HAP-1 (cell line): ENCODE measurements at regions not wholly inside any gene's neighbourhood (a gene's known extent, or its start where the extent isn't known, plus 50 kb on each side); places are given as distances from the start of the nearest gene placed in this dataset.

Source experiments
- DNase-seq, 2 experiments: peaks; one replicate each; pipeline ENCODE4 v3.0.0-alpha.2; 2016 to 2020; ENCODE audit warnings: low spot score in 2 of 2
- H3K27me3 ChIP-seq: fragments of 250-450 bp; sonication (Bioruptor Pico); 2 replicates; pipeline ENCODE4 v1.5.1; 2020; ENCODE audit warnings: low read depth, mild to moderate bottlenecking, moderate library complexity
- H3K36me3 ChIP-seq: fragments of 250-450 bp; sonication (Bioruptor Pico); replicated peaks from 2 replicates; pipeline ENCODE4 v1.5.1; 2020; ENCODE audit warnings: mild to moderate bottlenecking
- H3K4me1 ChIP-seq: fragments of 250-450 bp; sonication (Bioruptor Pico); 2 replicates; pipeline ENCODE4 v1.5.1; 2020; ENCODE audit warnings: mild to moderate bottlenecking
- H3K4me3 ChIP-seq: fragments of 250-450 bp; sonication (Bioruptor Pico); 2 replicates; pipeline ENCODE4 v1.5.1; 2020; ENCODE audit warnings: mild to moderate bottlenecking, moderate library complexity
- H3K9me3 ChIP-seq: fragments of 250-450 bp; sonication (Bioruptor Pico); 2 replicates; pipeline ENCODE4 v1.5.1; 2020; ENCODE audit warnings: mild to moderate bottlenecking, moderate library complexity
- in situ Hi-C: fragments of 300-500 bp; cut with MboI; formaldehyde crosslinking; loops from 3 replicates; pipeline ENCODE4 v1.14.3; 2020; ENCODE audit warnings: low sequenced_read_pairs, inconsistent platforms, mixed read lengths

DNA sequence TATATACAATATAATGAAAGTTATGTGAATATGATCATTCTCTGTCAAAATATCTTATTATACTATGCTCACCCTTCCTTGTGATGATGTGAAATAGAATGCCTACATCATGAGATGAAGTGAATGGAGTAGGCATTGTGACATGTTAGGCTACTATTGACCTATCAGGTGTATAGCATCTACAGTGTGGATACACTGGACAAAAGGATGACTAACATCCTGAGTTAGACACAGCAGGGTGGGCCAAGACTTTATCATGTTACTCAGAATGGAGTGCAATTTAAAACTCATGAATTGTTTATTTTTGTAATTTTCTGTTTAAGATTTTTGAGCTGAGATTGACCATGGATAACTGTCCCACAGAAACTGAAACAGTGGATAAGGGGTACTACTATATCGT is 53.4 kb upstream of the NAV3 start:
- H3K9me3 ChIP-seq = no peaks in the 10 kb centered on the region
- H3K36me3 ChIP-seq = no peaks in the 10 kb centered on the region
- no peak for DNase-seq
- in situ Hi-C loops = no loop called here
- H3K4me1 ChIP-seq = peaks cover 8% of the 10 kb centered on the region; the same call in 1 of the 2 replicates
- H3K27me3 ChIP-seq = no peaks in the 10 kb centered on the region
- H3K4me3 ChIP-seq = no peak overlapping the region

- Histone ChIP-seq H3K4me1 (peaks cover 6% of the 10 kb centered on the region; the same call in 1 of the 2 replicates), H3K27me3 (no peaks in the 10 kb centered on the region), H3K4me3 (no peak overlapping the region), H3K9me3 (no peaks in the 10 kb centered on the region), H3K36me3 (no peaks in the 10 kb centered on the region)
- in situ Hi-C loops = no loop called here
- DNase-seq = no peak
These were observed 55.9 kb upstream of the NAV3 start for GRCh38 chr12:77774761-77775160.

GRCh38 chr12:77772676-77773298 is 57.9 kb upstream of the NAV3 start:
- H3K27me3 ChIP-seq = no peaks in the 10 kb centered on the region
- peaks cover 6% of the 10 kb centered on the region; the same call in 1 of the 2 replicates for H3K4me1 ChIP-seq
- in situ Hi-C loops = no loop called here
- H3K9me3 ChIP-seq = no peaks in the 10 kb centered on the region
- H3K4me3 ChIP-seq = no peak overlapping the region
- DNase-seq = no peak
- H3K36me3 ChIP-seq = no peaks in the 10 kb centered on the region

- in situ Hi-C loops = no loop called here
These were observed 62.1 kb upstream of the NAV3 start for GRCh38 chr12:77768558-77768957.

GRCh38 chr12:77767756-77768343 is 62.8 kb upstream of the NAV3 start:
- Histone ChIP-seq H3K4me3 (no peak overlapping the region), H3K27me3 (no peaks in the 10 kb centered on the region), H3K4me1 (no peaks in the 10 kb centered on the region), H3K36me3 (no peaks in the 10 kb centered on the region), H3K9me3 (no peaks in the 10 kb centered on the region; the same call in 1 of the 2 replicates)
- in situ Hi-C loops = no loop called here
- DNase-seq = no peak

More at GRCh38 chr12:77768558-77768957, 62.1 kb upstream of the NAV3 start:
- Histone ChIP-seq H3K27me3 (no peaks in the 10 kb centered on the region), H3K9me3 (no peaks in the 10 kb centered on the region; the same call in 1 of the 2 replicates), H3K4me1 (no peaks in the 10 kb centered on the region), H3K36me3 (no peaks in the 10 kb centered on the region), H3K4me3 (no peak overlapping the region)
- no peak for DNase-seq

DNA sequence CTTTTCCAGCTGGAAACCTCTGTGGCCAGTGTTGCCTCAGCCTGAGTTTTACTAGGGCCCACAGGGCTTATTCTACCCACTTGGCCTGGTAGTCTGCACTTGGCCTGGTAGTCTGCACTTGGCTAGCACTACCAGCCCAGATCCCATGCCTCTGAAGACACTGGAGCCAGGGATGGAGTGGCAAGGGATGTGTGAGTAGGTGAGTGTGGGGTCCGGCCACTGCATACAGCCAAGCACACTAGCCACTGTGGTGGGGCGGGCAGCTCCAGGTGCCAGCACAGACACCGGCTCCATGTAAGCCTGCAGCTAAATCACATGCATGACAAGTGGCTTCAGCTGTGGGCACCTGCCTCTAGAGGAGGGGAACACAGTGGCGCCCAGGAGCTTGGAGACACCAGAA is 63.4 kb upstream of the NAV3 start:
- no peaks in the 10 kb centered on the region for H3K27me3 ChIP-seq
- no peaks in the 10 kb centered on the region for H3K36me3 ChIP-seq
- in situ Hi-C loops = no loop called here
- H3K4me1 ChIP-seq = no peaks in the 10 kb centered on the region
- no peak for DNase-seq
- H3K9me3 ChIP-seq = no peaks in the 10 kb centered on the region; the same call in 1 of the 2 replicates
- H3K4me3 ChIP-seq = no peak overlapping the region

- H3K27me3 ChIP-seq = no peaks in the 10 kb centered on the region
- no peak for DNase-seq
- H3K9me3 ChIP-seq = no peaks in the 10 kb centered on the region; the same call in 1 of the 2 replicates
- no peak overlapping the region for H3K4me3 ChIP-seq
- in situ Hi-C loops = no loop called here
- H3K36me3 ChIP-seq = no peaks in the 10 kb centered on the region
- H3K4me1 ChIP-seq = no peaks in the 10 kb centered on the region
These were observed 64.5 kb upstream of the NAV3 start for GRCh38 chr12:77766224-77766623.

GRCh38 chr12:77761286-77761685 is 69.4 kb upstream of the NAV3 start:
- no peaks in the 10 kb centered on the region for H3K9me3 ChIP-seq
- no peak for DNase-seq
- in situ Hi-C loops = no loop called here
- peaks cover 11% of the 10 kb centered on the region for H3K4me1 ChIP-seq
- H3K4me3 ChIP-seq = no peak overlapping the region
- H3K36me3 ChIP-seq = no peaks in the 10 kb centered on the region
- H3K27me3 ChIP-seq = no peaks in the 10 kb centered on the region

GRCh38 chr12:77760271-77761025 is 70.2 kb upstream of the NAV3 start:
- no peaks in the 10 kb centered on the region for H3K9me3 ChIP-seq
- peak; percentile 45 to 98 for DNase-seq
- peaks cover 11% of the 10 kb centered on the region for H3K4me1 ChIP-seq
- in situ Hi-C loops = no loop called here
- no peaks in the 10 kb centered on the region for H3K36me3 ChIP-seq
- no peaks in the 10 kb centered on the region for H3K27me3 ChIP-seq
- no peak overlapping the region for H3K4me3 ChIP-seq

- no peaks in the 10 kb centered on the region for H3K9me3 ChIP-seq
- H3K36me3 ChIP-seq = no peaks in the 10 kb centered on the region
- H3K27me3 ChIP-seq = no peaks in the 10 kb centered on the region
- H3K4me3 ChIP-seq = no peak overlapping the region
- H3K4me1 ChIP-seq = peaks cover 19% of the 10 kb centered on the region
- DNase-seq = peak; percentile 22 to 36
- in situ Hi-C loops = no loop called here
These were observed 76.6 kb upstream of the NAV3 start for GRCh38 chr12:77754086-77754485.

- DNase-seq = no peak
- in situ Hi-C loops = no loop called here
These were observed 78.8 kb upstream of the NAV3 start for GRCh38 chr12:77751939-77752338.

DNA sequence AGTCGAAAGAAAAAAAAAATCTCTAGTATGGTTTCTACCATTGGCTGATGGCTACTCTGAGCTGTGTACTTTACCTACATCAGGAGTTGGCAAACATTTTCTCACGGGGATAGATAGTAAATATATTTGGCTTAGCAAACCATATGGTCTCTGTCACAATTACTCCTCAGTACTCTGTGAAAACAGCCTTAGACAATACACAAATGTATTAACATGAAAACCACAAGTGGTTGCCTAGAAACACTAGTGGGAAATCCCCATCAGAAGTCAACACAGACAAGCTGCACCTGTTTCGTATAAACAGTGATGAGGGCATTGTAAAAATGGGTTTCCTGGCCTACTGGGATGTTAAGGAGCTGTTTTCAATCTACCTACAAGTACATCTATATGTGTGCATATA is 84.6 kb upstream of the NAV3 start:
- H3K4me1 ChIP-seq = peaks cover 7% of the 10 kb centered on the region; the same call in 1 of the 2 replicates
- no peaks in the 10 kb centered on the region for H3K9me3 ChIP-seq
- no peaks in the 10 kb centered on the region for H3K36me3 ChIP-seq
- in situ Hi-C loops = no loop called here
- no peak for DNase-seq
- no peak overlapping the region for H3K4me3 ChIP-seq
- H3K27me3 ChIP-seq = no peaks in the 10 kb centered on the region

More at GRCh38 chr12:77751939-77752338, 78.8 kb upstream of the NAV3 start:
- H3K9me3 ChIP-seq = no peaks in the 10 kb centered on the region
- H3K4me3 ChIP-seq = no peak overlapping the region
- H3K27me3 ChIP-seq = no peaks in the 10 kb centered on the region
- H3K4me1 ChIP-seq = peaks cover 19% of the 10 kb centered on the region
- H3K36me3 ChIP-seq = no peaks in the 10 kb centered on the region

DNA sequence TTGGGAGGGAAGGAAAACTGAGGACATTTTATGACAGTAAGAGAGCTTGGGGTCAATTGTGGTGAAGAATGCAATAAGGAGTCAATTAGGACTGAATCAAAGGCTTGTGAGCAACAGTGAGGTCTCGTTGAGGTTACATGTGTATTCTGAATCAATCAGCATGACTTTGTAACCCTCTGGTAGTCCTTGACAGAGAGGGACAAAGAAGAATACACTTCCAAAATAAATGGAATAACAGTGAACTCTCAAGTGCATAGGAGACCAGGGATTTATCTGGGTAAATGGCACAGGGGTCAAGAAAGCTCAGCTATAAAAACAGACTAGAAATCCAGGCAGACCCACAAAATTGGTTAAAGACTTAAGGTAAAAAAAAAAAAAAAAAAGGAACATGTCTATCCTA is 85.1 kb upstream of the NAV3 start:
- in situ Hi-C loops = no loop called here
- Histone ChIP-seq H3K4me1 (peaks cover 2% of the 10 kb centered on the region; the same call in 1 of the 2 replicates), H3K9me3 (no peaks in the 10 kb centered on the region), H3K27me3 (no peaks in the 10 kb centered on the region), H3K4me3 (no peak overlapping the region), H3K36me3 (no peaks in the 10 kb centered on the region)
- DNase-seq = no peak

DNA sequence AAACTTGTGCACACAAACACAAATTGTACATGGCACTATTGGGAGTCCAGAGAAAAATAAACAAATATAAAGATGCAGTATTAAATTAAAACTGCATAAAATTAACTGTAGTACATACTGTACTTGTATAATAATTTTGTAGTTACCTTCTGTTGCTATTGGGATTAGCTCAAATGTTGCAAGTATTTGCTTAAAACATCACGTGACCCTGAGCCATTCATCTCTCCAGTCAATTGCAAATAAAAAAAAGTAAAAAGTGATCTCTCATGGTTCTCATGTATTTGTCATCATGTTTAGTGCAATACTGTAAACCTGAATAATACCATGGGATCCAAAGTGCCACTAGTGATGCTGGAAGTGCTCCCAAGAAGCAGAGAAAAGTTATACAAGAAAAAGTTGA is 88.1 kb upstream of the NAV3 start:
- H3K36me3 ChIP-seq = no peaks in the 10 kb centered on the region
- H3K4me1 ChIP-seq = no peaks in the 10 kb centered on the region
- no peak overlapping the region for H3K4me3 ChIP-seq
- DNase-seq = no peak
- no peaks in the 10 kb centered on the region for H3K27me3 ChIP-seq
- H3K9me3 ChIP-seq = no peaks in the 10 kb centered on the region
- in situ Hi-C loops = no loop called here
